ENCODE measurements at regions not wholly inside any gene's neighbourhood (a gene's known extent, or its start where the extent isn't known, plus 50 kb on each side); places are given as distances from the start of the nearest gene placed in this dataset.
"Not testable (repeated sequence)": the region's sequence is repeated elsewhere in the genome, so short reads cannot be mapped to it uniquely, and the experiment has no call there.

DNA sequence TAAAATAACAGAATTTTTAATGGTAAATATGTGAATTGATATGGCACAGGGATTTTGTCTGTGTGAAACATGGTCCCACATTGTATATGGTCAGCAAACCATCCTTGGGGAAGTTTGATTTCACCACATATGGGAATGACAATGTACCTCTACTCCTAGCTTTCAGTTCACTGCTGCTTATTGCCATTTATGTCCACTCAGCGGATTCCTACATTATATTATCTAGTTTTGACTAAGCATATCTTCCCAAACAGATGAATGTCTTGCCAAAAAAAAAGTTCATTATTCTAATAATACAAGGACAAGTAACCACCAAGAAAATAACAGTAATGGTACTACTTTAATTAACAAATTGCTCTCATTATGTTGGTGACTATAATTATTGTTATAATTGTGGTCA lies 1521.6 kb downstream of the MAT2B start:
- H3K4me3 ChIP-seq: no peak overlapping the region
- no peak for DNase-seq (ENCODE audit: low spot score)
- no peak overlapping the region for H3K27ac ChIP-seq
- TF ChIP-seq, protein P1, sequence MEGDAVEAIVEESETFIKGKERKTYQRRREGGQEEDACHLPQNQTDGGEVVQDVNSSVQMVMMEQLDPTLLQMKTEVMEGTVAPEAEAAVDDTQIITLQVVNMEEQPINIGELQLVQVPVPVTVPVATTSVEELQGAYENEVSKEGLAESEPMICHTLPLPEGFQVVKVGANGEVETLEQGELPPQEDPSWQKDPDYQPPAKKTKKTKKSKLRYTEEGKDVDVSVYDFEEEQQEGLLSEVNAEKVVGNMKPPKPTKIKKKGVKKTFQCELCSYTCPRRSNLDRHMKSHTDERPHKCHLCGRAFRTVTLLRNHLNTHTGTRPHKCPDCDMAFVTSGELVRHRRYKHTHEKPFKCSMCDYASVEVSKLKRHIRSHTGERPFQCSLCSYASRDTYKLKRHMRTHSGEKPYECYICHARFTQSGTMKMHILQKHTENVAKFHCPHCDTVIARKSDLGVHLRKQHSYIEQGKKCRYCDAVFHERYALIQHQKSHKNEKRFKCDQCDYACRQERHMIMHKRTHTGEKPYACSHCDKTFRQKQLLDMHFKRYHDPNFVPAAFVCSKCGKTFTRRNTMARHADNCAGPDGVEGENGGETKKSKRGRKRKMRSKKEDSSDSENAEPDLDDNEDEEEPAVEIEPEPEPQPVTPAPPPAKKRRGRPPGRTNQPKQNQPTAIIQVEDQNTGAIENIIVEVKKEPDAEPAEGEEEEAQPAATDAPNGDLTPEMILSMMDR (IDR thresholded peaks at IDR 0.05): no peak

DNA sequence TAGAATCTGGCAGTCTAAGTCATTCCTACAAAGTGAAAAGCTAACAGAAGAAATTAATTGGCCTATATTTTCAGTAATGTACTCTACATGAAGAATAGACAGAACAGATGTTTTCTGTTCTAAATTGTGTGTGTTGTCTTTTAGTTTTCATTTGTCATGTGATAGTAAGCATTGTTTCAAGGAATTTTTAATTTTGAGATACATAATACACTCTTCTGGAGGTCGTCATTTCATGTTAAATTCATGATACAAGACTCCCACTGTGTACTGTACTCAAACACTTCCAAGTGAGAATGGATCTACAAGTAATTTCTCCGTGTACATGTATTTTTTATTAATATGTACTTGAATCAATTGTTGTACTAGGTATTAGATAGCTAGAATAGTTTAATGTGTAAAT lies 1522.9 kb downstream of the MAT2B start:
- Histone ChIP-seq H3K4me3 (no peak overlapping the region), H3K27ac (no peak overlapping the region)
- no peak for DNase-seq (ENCODE audit: low spot score)
- TF ChIP-seq, protein P1 (IDR thresholded peaks at IDR 0.05): no peak

DNA sequence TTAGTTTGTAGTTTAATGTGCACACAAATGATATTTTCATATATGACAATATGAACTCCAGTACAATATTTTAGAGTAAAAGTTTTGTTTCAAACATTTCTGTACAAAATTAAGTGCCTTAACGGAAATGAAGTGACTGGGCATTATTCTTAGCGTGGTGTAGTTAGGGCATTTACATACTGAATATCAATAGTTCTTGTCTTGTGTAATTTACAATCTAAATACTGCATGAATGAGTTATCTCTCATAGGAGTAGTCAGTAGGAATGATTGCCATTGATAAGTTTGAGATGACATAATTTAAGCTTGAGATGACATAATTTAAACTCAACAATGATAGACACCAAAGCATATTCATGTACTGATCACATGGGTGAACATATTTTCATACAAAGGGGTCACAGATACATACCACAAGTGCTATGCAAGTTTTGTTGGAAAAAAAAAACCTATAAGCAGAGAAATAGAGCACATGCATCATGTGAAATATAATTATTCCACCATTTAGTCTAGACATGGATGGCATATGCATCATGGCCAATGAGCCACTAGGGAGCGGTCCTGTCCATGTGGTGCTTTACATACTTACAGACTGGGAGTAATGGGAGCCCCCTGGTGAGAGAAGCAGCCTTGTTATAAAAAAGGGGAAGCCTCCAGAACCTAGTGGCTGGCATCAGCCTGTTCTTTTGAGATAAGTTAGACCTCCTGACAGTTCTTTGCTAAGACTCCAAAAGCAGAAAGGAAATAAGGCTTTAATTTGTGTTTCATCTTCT lies 1523.9 kb downstream of the MAT2B start:
- TF ChIP-seq, protein P1 (IDR thresholded peaks at IDR 0.05): no peak
- no peak overlapping the region for H3K27ac ChIP-seq

DNA sequence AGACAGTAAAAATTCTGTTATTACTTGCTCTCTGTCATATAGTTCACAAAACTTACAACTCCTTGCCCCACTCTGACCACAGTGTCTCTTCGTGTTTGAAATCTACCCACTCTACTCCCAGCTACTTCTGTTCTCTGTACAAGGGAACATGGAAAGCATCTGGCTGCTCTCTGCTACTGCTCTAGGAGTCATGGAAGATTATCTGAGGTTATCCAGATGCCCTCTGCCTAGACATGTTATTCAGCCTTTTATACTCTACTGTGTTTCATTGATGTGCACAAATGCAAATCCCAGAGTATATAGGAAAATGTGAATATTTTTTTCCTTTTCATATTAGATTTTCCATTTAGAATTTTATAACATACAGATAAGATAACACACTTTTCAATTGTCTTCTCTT lies 1525.6 kb downstream of the MAT2B start:
- TF ChIP-seq, protein P1 (IDR thresholded peaks at IDR 0.05): no peak
- no peak for DNase-seq (ENCODE audit: low spot score)
- Histone ChIP-seq H3K4me3 (no peak overlapping the region), H3K27ac (no peak overlapping the region)

More for the DNA sequence above, 1523.9 kb downstream of the MAT2B start:
- no peak for DNase-seq (ENCODE audit: low spot score)
- H3K4me3 ChIP-seq: no peak overlapping the region

DNA sequence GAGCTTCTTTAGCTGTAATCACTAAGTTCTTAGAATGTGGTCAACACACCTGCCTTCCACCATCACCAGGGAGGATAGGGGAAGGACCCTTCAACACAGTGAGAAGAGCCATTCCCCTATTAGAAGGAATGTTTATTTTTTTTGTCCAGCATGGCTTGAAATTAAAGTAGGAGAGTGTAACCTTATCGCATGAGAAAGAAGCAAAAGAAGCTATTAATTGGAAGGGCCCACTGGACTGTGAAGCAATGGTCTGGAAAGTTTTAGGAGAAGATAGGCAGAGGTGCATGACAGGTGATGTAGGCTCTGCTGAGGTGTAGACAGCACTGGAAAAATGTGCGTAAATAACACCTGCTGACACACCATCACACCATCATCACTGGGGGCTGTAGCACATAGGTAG lies 1526.0 kb downstream of the MAT2B start:
- Histone ChIP-seq H3K4me3 (no peak overlapping the region), H3K27ac (no peak overlapping the region)
- DNase-seq (ENCODE audit: low spot score): no peak
- TF ChIP-seq, protein P1 (IDR thresholded peaks at IDR 0.05): no peak

DNA sequence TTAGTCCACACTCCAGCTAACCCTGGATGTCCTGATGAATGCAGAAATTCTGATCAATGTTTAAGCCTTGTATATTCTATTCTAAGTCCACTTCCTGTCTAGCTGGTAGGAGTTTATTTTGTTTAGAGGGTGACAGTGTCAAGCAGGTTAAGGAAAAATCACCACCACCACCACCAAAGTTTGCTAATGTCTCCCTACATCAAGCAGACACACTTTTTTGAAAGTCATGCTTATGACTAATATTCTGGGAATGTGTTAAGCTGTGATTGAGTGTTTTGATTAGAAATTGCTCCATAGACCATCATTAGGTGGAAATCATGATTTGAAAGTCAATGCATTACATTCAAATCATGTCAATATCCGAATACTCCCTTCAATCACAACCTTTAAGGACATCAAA lies 1530.1 kb downstream of the MAT2B start:
- H3K27ac ChIP-seq: no peak overlapping the region
- no peak overlapping the region for H3K4me3 ChIP-seq
- TF ChIP-seq, protein P1 (IDR thresholded peaks at IDR 0.05): no peak
- no peak for DNase-seq (ENCODE audit: low spot score)

DNA sequence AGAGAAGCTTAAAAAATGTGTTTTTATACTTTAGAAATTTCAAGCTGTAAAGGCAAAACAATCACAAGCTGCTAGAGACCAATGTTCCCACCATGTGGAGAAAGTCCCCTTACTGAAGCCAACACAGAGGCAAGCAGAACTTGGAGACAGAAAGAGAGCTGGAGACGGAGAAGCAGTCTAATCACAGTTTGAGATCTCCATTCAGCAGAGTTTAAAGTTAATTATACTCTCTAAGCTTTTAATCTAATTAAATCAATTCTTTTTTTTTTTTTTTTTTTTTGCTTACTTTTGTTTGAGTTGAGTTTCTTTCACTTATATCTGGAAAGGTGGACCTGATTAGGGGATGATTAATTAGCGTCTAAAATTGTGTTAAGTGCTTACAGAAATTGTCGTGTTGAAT lies 1534.3 kb downstream of the MAT2B start:
- DNase-seq (ENCODE audit: low spot score): no peak
- H3K4me3 ChIP-seq: no peak overlapping the region
- TF ChIP-seq, protein P1 (IDR thresholded peaks at IDR 0.05): no peak
- H3K27ac ChIP-seq: no peak overlapping the region

DNA sequence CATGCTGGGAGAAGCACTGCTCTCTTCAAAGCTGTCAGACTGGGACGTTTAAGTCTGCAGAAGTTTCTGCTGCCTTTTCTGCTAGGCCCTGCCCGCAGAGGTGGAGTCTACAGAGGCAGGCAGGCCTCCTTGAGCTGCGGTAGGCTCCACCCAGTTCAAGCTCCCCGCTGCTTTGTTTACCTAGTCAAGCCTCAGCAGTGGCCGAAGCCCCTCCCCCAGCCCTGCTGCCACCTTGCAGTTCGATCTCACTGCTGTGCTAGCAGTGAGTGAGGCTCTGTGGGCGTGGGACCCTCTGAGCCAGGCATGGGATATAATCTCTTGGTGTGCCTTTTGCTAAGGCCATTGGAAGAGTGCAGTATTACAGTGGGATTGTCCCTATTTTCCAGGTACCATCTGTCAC lies 1540.5 kb downstream of the MAT2B start:
- DNase-seq (ENCODE audit: low spot score); H3K27ac ChIP-seq; H3K4me3 ChIP-seq: not testable (repeated sequence)
